NCI-H345 treated with DMSO at 0.1 percent for 48 hours (cell line): ENCODE measurements at regions not wholly inside any gene's neighbourhood (a gene's known extent, or its start where the extent isn't known, plus 50 kb on each side); places are given as distances from the start of the nearest gene placed in this dataset.
"Not testable (repeated sequence)": the region's sequence is repeated elsewhere in the genome, so short reads cannot be mapped to it uniquely, and the experiment has no call there.

Experiments
- DNase-seq: peaks from one replicate; lab custom pipeline; 2025; ENCODE audit not compliant: unreplicated experiment; lab: John Stamatoyannopoulos, UW

DNA sequence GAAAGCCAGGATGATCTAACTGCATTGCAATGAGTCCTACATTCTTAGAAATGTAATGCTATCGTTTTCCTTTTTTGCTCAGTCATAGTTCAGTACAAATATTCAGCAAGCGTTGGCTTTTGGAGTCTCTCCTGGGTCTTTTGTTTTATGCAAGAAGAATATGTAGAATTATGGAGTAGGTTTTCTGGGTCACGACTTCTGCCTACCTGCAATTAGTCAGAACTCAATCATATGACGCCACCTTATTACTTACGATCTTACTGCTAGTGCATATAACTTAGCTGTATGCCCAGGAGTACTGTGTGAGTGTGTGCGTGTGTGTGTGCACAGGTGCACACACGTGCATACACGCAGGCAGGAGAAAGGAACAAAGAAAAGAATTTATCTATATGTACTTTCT, 640.2 kb downstream of the STK39 start:
- no peak for DNase-seq

DNA sequence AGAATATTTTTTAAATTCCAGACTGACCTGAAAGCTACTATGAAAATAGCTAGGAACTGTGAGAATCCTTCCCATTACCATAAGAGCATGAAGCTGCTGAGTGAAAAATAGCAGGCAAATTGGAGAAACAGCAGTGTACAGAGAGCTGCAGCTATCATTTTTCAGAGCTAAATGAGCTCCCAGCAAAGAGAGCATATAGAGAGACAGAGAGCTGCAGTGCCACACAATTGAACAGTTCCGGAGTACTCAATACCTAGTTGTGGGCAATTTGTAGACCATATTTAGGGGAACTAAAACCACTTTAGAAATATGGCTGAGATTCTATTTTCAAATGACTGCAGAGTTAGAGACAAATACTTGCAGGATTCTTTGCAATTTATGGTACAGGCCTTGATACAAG, 645.3 kb downstream of the STK39 start:
- no peak for DNase-seq

DNA sequence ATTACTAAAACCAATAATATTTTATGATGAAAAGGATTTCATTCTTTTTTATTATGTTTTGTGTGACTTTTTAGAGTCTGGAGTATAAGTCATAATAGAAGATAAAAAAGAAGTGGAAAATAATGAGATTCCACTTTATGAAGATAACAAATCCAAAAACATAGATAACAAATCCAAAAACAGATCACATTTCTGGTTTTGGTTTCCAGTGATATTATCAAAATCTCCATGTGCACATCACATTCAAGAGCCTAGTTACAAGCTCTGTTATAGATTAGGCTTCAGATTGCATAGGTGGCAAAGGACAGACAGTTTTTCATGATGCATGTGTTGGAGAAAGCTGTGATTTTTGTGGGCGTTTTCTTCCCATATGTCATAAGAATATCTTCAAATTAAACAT, 648.2 kb downstream of the STK39 start:
- no peak for DNase-seq

DNA sequence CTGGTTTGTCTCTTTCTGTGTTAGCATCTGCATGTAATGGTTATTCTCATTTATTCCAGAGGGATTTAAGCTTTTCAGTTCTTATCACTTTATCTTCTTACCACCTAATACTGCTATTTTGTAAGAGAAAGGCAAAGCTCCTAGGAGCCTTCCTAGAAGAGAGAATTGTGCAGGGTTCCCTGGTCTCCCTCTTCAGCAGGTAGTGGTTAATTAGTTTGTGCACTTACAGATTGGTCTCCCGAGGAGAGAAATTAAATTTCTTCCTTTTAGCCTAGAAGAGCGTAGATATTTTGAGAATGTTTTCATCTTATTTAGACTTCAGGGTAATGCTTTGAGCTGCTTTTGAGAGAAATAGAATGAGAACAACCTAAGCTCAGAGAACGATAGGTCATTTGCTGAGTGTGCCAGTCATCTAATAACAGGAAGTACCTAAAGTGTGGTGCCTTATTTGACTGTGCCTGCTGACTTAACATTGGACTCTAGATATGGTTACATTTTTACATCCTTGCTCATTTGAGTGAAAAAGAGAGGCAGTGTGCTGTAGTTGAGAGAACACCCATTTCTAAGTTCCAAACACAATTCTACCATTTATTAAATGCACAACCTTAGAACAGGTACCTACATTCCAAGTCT, 651.4 kb downstream of the STK39 start:
- no peak for DNase-seq

DNA sequence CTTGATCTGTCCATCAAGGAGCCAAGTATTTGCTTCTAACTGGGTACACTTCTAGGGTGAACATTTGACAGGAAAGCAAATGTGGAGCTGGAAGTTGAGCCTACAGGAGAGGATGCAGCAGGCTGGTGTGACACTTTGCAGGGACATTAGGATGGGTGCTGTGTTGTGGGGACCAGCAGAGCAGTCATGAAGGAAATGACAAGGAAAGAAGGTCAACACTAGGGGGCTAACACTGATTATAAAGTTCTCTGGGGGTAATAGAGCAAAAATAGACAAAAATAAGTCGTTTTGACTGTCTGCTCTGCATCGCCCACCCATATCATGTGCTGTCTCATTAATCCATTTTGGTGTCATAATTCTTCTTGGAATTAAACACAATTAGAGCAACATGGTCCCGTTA, 652.4 kb downstream of the STK39 start:
- DNase-seq = no peak

DNA sequence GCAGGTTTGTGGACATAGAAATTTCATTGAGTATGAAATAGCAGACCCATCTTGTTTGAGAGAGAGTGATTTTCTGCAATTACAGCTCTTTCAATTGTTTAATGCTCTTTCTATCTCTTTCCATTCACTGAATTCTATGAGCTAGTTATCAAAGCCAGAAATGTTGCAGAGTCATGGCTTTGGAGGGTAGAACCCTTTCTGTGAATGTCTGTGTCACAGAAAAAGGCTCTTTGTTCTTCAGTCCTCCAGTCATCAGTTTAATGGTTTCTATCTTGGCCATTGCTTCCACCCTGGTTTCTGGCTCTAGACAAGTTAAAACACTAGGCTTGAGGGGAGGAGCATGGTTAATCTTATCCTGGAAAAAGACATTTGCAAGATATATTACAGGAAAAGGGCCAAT, 655.0 kb downstream of the STK39 start:
- DNase-seq = no peak

DNA sequence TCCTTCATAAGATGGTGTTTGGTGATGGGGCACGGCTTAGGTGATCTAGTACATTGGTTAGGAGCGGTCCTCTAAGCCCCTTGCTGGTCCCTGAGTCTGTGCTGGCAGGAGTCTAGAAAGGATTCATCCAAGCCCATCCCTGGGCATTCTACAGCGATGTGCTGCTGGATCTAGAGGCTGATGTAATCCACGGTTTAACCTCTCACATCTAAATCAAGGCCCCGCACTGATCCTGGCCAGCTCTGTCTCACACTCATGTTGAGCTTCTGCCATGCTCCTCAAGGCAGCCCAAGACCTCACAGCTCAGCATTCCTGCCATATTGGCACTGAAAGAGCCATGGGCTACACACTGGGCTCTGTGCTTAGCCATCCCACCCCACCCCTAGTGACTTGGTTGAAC, 664.8 kb downstream of the STK39 start:
- no peak for DNase-seq

GRCh38 chr2:167581961-167582574, 665.3 kb downstream of the STK39 start:
- no peak for DNase-seq

DNA sequence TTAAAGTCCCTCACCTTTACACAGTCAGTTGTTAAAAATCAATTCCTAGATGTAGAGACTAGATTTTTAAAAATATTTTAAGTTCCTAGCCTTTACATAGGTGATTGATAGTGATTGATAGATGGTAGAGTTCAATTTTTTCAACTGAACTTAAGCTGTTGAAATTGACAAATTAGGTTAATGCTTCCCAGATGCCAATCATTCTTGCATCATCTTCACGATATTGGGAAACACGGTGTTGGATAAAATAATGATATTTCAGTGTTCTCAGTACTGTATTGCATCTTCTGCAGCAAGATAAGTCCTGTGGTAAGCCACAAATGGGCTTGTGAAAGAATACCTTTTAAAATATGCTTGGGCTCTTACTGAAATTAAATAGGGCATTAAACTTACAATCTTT, 667.6 kb downstream of the STK39 start:
- DNase-seq = no peak

- no peak for DNase-seq
These were observed 672.1 kb downstream of the STK39 start for GRCh38 chr2:167575276-167575675.

- DNase-seq = no peak
These were observed 674.3 kb downstream of the STK39 start for GRCh38 chr2:167572883-167573619.

- no peak for DNase-seq
These were observed 677.0 kb downstream of the STK39 start for GRCh38 chr2:167570370-167570769.

GRCh38 chr2:167563885-167564619, 675.8 kb downstream of the XIRP2 start:
- DNase-seq = not testable (repeated sequence)

- DNase-seq = not testable (repeated sequence)
These were observed 670.2 kb downstream of the XIRP2 start for GRCh38 chr2:167558272-167558991.

DNA sequence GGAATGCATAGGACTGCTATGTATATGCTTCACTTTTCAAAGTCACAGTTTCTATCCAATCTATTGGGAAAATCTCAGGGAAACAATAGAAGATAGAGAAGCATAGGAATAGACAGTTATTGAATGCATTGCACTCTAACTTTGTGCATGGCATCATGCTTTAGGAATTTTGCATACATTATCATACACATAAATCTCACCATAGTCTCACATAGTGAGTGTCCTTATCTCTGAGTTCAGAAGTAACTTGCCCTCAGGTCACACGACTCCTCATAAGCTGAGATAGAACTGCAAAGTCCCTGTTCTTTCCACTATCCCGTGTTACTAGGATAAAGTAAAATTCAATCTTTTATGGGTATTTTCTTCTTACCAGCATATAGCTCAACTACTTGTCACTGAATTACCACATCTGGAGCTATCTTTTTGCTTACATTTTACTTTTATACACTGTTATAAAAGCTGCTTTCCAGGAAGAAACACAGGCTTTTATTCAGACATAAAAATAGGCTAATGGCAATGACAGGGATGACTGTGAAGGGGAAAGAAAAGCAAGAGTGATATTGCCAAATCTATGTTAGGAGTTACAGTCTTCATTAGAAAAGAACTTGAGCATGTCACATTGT, 666.9 kb downstream of the XIRP2 start:
- no peak for DNase-seq

- no peak for DNase-seq
These were observed 665.4 kb downstream of the XIRP2 start for GRCh38 chr2:167553635-167554034.

DNA sequence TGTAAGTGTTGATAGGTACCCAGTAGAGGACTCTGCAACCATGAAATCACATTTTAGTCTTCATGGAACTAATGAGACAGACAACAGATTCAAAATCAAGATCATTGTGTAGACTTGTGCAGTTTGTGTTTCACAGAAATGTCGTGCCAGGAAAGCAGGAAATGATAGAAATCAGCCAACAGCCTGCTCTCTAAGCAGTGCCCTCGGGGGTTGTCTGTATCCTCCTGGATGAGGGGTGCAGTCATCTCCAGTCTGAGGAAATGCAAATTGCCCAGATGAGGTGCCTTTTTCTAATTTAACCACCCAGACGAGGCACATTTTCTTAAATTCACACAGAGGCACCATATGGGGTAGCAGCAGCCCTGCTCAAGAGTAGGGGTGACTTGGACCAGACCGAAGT, 663.1 kb downstream of the XIRP2 start:
- DNase-seq = no peak

DNA sequence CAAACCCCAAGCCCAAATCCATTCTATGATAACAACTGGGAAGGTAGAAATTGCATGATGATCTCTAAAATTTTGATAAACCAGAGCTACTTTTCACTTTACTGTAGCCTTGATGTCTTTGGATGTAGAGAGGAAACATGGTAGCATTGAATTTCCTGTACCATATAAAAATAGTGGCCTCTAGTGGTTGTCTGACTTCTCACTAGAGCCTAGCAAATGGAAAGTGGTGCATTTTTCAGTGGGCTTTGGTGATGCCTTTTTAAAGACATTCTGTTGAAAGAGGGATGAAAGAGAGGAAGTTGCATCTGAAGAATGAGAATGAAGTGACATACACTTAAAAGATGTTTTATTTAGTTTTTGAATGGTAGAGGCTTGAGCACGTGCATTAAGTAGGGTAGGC, 662.2 kb downstream of the XIRP2 start:
- no peak for DNase-seq

DNA sequence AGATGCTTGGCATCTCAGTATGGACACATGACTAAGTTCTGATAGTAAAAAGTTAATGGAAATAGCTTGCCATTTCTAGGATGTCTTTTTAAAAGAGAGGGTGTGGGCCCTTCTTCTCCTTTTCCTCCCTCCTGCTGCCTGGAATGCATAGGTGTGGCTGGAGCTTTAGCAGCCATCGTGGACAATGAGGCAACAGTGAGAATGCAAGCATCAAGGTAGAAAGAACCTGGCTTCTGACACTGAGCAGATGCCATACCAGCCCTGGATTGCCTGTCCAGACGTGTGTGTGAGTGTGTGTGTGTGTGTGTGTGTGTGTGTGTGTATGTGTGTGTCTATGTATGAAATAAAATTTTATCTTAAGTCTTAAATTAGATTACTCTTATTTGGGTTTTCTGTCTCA, 660.1 kb downstream of the XIRP2 start:
- DNase-seq = no peak

- no peak for DNase-seq
These were observed 656.3 kb downstream of the XIRP2 start for GRCh38 chr2:167544602-167545001.

DNA sequence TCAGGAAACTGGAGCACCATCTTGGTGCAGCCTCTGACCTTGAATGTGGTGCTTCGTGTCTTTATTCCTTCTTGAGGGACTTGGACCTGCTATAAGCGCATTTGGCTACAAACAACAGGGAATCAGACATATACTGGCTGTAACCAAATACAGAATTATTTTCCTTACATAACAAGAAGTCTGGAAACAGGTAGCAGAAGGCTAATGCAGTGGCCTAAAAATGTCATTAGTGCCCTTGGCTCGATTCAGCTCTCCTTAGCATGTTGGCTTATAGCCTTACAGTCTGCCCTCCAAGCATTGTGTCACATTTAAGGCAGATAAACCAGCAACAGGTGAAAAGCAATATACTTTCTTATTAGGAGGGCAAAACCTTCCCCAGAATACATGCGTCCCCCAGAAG, 655.4 kb downstream of the XIRP2 start:
- DNase-seq = no peak
